GM18873 (cell line): ENCODE measurements at regions not wholly inside any gene's neighbourhood (a gene's known extent, or its start where the extent isn't known, plus 50 kb on each side); places are given as distances from the start of the nearest gene placed in this dataset.

Experiments used
- ATAC-seq: cut with Tn5 transposase; IDR thresholded peaks from one replicate; pipeline ENCODE4 v1.9.1; 2021; ENCODE audit warnings: mild to moderate bottlenecking, moderate library complexity, moderate number of reproducible peaks; ENCODE audit not compliant: unreplicated experiment, low FRiP score

GRCh38 chr9:21744841-21745240, 57.6 kb upstream of the MTAP start:
- ATAC-seq: no peak

GRCh38 chr9:21746550-21746949, 55.9 kb upstream of the MTAP start:
- ATAC-seq: no peak

- ATAC-seq: no peak
Observed at GRCh38 chr9:21747175-21747574, 55.3 kb upstream of the MTAP start.

GRCh38 chr9:21750021-21750735, 52.3 kb upstream of the MTAP start:
- ATAC-seq: no peak

- ATAC-seq: no peak
Observed at GRCh38 chr9:21751998-21752397, 50.4 kb upstream of the MTAP start.
